ENCODE measurements at regions not wholly inside any gene's neighbourhood (a gene's known extent, or its start where the extent isn't known, plus 50 kb on each side); places are given as distances from the start of the nearest gene placed in this dataset.

- no peaks in the 10 kb centered on the region for H3K4me1 ChIP-seq (ENCODE audit: control insufficient read depth, insufficient read depth, low read length)
- H3K36me3 ChIP-seq (ENCODE audit: control insufficient read depth in 2 of 2, insufficient read depth in 2 of 2, low read length in 2 of 2): no peaks in the 10 kb centered on the region
- no peaks in the 10 kb centered on the region for H3K27me3 ChIP-seq (ENCODE audit: control insufficient read depth in 1 of 2, insufficient read depth in 2 of 2, low read length in 2 of 2)
- H3K4me3 ChIP-seq (ENCODE audit: low read length in 2 of 2): no peak overlapping the region
- no peak overlapping the region for H3K27ac ChIP-seq (ENCODE audit: low read length)
- no peaks in the 10 kb centered on the region for H3K9me3 ChIP-seq (ENCODE audit: control insufficient read depth in 2 of 2, low read length in 2 of 2)
- H3K9ac ChIP-seq (ENCODE audit: low read length in 2 of 2): no peak overlapping the region
Observed at GRCh38 chr3:104452697-104453096, 914.0 kb upstream of the ALCAM start.

GRCh38 chr3:104458657-104459056 lies 908.1 kb upstream of the ALCAM start:
- no peaks in the 10 kb centered on the region for H3K36me3 ChIP-seq (ENCODE audit: control insufficient read depth in 2 of 2, insufficient read depth in 2 of 2, low read length in 2 of 2)
- no peak overlapping the region for H3K4me3 ChIP-seq (ENCODE audit: low read length in 2 of 2)
- H3K9ac ChIP-seq (ENCODE audit: low read length in 2 of 2): no peak overlapping the region
- no peaks in the 10 kb centered on the region for H3K27me3 ChIP-seq (ENCODE audit: control insufficient read depth in 1 of 2, insufficient read depth in 2 of 2, low read length in 2 of 2)
- no peaks in the 10 kb centered on the region for H3K9me3 ChIP-seq (ENCODE audit: control insufficient read depth in 2 of 2, low read length in 2 of 2)
- no peak overlapping the region for H3K27ac ChIP-seq (ENCODE audit: low read length)
- no peaks in the 10 kb centered on the region for H3K4me1 ChIP-seq (ENCODE audit: control insufficient read depth, insufficient read depth, low read length)

- no peaks in the 10 kb centered on the region for H3K27me3 ChIP-seq (ENCODE audit: control insufficient read depth in 1 of 2, insufficient read depth in 2 of 2, low read length in 2 of 2)
- no peaks in the 10 kb centered on the region for H3K4me1 ChIP-seq (ENCODE audit: control insufficient read depth, insufficient read depth, low read length)
- H3K9me3 ChIP-seq (ENCODE audit: control insufficient read depth in 2 of 2, low read length in 2 of 2): no peaks in the 10 kb centered on the region
- no peak overlapping the region for H3K9ac ChIP-seq (ENCODE audit: low read length in 2 of 2)
- no peak overlapping the region for H3K27ac ChIP-seq (ENCODE audit: low read length)
- no peak overlapping the region for H3K4me3 ChIP-seq (ENCODE audit: low read length in 2 of 2)
- no peaks in the 10 kb centered on the region for H3K36me3 ChIP-seq (ENCODE audit: control insufficient read depth in 2 of 2, insufficient read depth in 2 of 2, low read length in 2 of 2)
Observed at GRCh38 chr3:104460477-104461406, 906.0 kb upstream of the ALCAM start.

GRCh38 chr3:104461431-104461830 lies 905.3 kb upstream of the ALCAM start:
- Histone ChIP-seq H3K27ac (ENCODE audit: low read length) (no peak overlapping the region), H3K9me3 (ENCODE audit: control insufficient read depth in 2 of 2, low read length in 2 of 2) (no peaks in the 10 kb centered on the region), H3K36me3 (ENCODE audit: control insufficient read depth in 2 of 2, insufficient read depth in 2 of 2, low read length in 2 of 2) (no peaks in the 10 kb centered on the region), H3K4me3 (ENCODE audit: low read length in 2 of 2) (no peak overlapping the region), H3K9ac (ENCODE audit: low read length in 2 of 2) (no peak overlapping the region), H3K4me1 (ENCODE audit: control insufficient read depth, insufficient read depth, low read length) (no peaks in the 10 kb centered on the region), H3K27me3 (ENCODE audit: control insufficient read depth in 1 of 2, insufficient read depth in 2 of 2, low read length in 2 of 2) (no peaks in the 10 kb centered on the region)

- H3K27me3 ChIP-seq (ENCODE audit: control insufficient read depth in 1 of 2, insufficient read depth in 2 of 2, low read length in 2 of 2): no peaks in the 10 kb centered on the region
- no peaks in the 10 kb centered on the region for H3K4me1 ChIP-seq (ENCODE audit: control insufficient read depth, insufficient read depth, low read length)
- H3K9ac ChIP-seq (ENCODE audit: low read length in 2 of 2): no peak overlapping the region
- no peak overlapping the region for H3K27ac ChIP-seq (ENCODE audit: low read length)
- no peak overlapping the region for H3K4me3 ChIP-seq (ENCODE audit: low read length in 2 of 2)
- H3K36me3 ChIP-seq (ENCODE audit: control insufficient read depth in 2 of 2, insufficient read depth in 2 of 2, low read length in 2 of 2): no peaks in the 10 kb centered on the region
- H3K9me3 ChIP-seq (ENCODE audit: control insufficient read depth in 2 of 2, low read length in 2 of 2): peaks cover 0 to 10% of the 10 kb centered on the region in 2 donors
Observed at GRCh38 chr3:104472221-104472620, 894.5 kb upstream of the ALCAM start.

GRCh38 chr3:104474011-104474410 lies 892.7 kb upstream of the ALCAM start:
- no peaks in the 10 kb centered on the region for H3K36me3 ChIP-seq (ENCODE audit: control insufficient read depth in 2 of 2, insufficient read depth in 2 of 2, low read length in 2 of 2)
- no peak overlapping the region for H3K4me3 ChIP-seq (ENCODE audit: low read length in 2 of 2)
- H3K4me1 ChIP-seq (ENCODE audit: control insufficient read depth, insufficient read depth, low read length): no peaks in the 10 kb centered on the region
- peaks cover 0 to 10% of the 10 kb centered on the region in 2 donors for H3K9me3 ChIP-seq (ENCODE audit: control insufficient read depth in 2 of 2, low read length in 2 of 2)
- no peak overlapping the region for H3K9ac ChIP-seq (ENCODE audit: low read length in 2 of 2)
- no peaks in the 10 kb centered on the region for H3K27me3 ChIP-seq (ENCODE audit: control insufficient read depth in 1 of 2, insufficient read depth in 2 of 2, low read length in 2 of 2)
- H3K27ac ChIP-seq (ENCODE audit: low read length): no peak overlapping the region

DNA sequence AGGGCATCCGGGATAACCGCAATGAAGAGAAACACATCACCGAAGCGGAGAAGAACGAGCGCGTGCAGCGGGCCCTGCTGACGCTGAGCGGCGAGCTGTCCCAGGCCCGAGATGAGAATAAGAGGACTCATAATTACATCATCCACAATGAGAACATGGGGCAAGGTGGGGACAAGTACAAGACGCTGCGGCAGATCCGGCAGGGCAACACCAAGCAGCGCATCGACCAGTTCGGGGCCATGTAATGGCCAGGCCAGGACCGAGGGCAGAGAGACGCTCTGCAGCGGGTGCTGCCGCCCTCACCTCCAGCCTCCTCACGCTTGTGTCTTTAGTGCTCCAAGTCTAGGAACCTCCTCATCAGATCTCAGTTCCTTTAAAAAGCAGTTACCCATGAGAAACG lies 863.7 kb upstream of the ALCAM start:
- H3K27ac ChIP-seq (ENCODE audit: low read length): no peak overlapping the region
- no peaks in the 10 kb centered on the region for H3K27me3 ChIP-seq (ENCODE audit: control insufficient read depth in 1 of 2, insufficient read depth in 2 of 2, low read length in 2 of 2)
- no peaks in the 10 kb centered on the region for H3K36me3 ChIP-seq (ENCODE audit: control insufficient read depth in 2 of 2, insufficient read depth in 2 of 2, low read length in 2 of 2)
- no peaks in the 10 kb centered on the region for H3K4me1 ChIP-seq (ENCODE audit: control insufficient read depth, insufficient read depth, low read length)
- no peaks in the 10 kb centered on the region for H3K9me3 ChIP-seq (ENCODE audit: control insufficient read depth in 2 of 2, low read length in 2 of 2)
- no peak overlapping the region for H3K9ac ChIP-seq (ENCODE audit: low read length in 2 of 2)
- H3K4me3 ChIP-seq (ENCODE audit: low read length in 2 of 2): no peak overlapping the region

- Histone ChIP-seq H3K9ac (ENCODE audit: low read length in 2 of 2) (no peak overlapping the region), H3K36me3 (ENCODE audit: control insufficient read depth in 2 of 2, insufficient read depth in 2 of 2, low read length in 2 of 2) (no peaks in the 10 kb centered on the region), H3K27me3 (ENCODE audit: control insufficient read depth in 1 of 2, insufficient read depth in 2 of 2, low read length in 2 of 2) (no peaks in the 10 kb centered on the region), H3K4me1 (ENCODE audit: control insufficient read depth, insufficient read depth, low read length) (no peaks in the 10 kb centered on the region), H3K27ac (ENCODE audit: low read length) (no peak overlapping the region), H3K9me3 (ENCODE audit: control insufficient read depth in 2 of 2, low read length in 2 of 2) (no peaks in the 10 kb centered on the region), H3K4me3 (ENCODE audit: low read length in 2 of 2) (no peak overlapping the region)
Observed at GRCh38 chr3:104510131-104510849, 856.4 kb upstream of the ALCAM start.

DNA sequence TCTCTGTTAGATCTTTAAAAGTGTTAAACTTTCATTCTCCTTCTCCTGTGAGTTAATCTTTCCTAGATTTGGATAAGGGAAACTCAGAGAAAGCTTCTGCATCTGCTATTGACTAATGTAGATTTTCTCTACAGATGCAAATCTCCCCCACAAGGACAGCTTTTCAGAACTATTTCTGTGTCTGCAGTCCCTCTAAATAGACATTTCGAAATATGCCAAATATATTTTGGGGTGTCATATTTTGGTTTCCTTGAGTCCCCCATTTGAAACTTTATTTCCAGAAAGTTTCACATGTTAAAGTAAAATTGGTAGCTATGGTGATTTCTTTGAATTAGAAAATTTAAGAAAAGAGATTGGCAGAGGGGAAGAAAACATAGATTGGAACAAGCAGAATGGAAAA lies 852.3 kb upstream of the ALCAM start:
- Histone ChIP-seq H3K36me3 (ENCODE audit: control insufficient read depth in 2 of 2, insufficient read depth in 2 of 2, low read length in 2 of 2) (no peaks in the 10 kb centered on the region), H3K9me3 (ENCODE audit: control insufficient read depth in 2 of 2, low read length in 2 of 2) (no peaks in the 10 kb centered on the region), H3K9ac (ENCODE audit: low read length in 2 of 2) (no peak overlapping the region)

GRCh38 chr3:104514776-104515175 lies 851.9 kb upstream of the ALCAM start:
- Histone ChIP-seq H3K4me3 (ENCODE audit: low read length in 2 of 2) (no peak overlapping the region), H3K4me1 (ENCODE audit: control insufficient read depth, insufficient read depth, low read length) (no peaks in the 10 kb centered on the region), H3K9ac (ENCODE audit: low read length in 2 of 2) (no peak overlapping the region), H3K27ac (ENCODE audit: low read length) (no peak overlapping the region), H3K36me3 (ENCODE audit: control insufficient read depth in 2 of 2, insufficient read depth in 2 of 2, low read length in 2 of 2) (no peaks in the 10 kb centered on the region), H3K9me3 (ENCODE audit: control insufficient read depth in 2 of 2, low read length in 2 of 2) (no peaks in the 10 kb centered on the region), H3K27me3 (ENCODE audit: control insufficient read depth in 1 of 2, insufficient read depth in 2 of 2, low read length in 2 of 2) (no peaks in the 10 kb centered on the region)

More for the DNA sequence above, 852.3 kb upstream of the ALCAM start:
- no peaks in the 10 kb centered on the region for H3K27me3 ChIP-seq (ENCODE audit: control insufficient read depth in 1 of 2, insufficient read depth in 2 of 2, low read length in 2 of 2)
- H3K4me1 ChIP-seq (ENCODE audit: control insufficient read depth, insufficient read depth, low read length): no peaks in the 10 kb centered on the region
- no peak overlapping the region for H3K27ac ChIP-seq (ENCODE audit: low read length)
- no peak overlapping the region for H3K4me3 ChIP-seq (ENCODE audit: low read length in 2 of 2)

GRCh38 chr3:104519068-104519467 lies 847.6 kb upstream of the ALCAM start:
- no peaks in the 10 kb centered on the region for H3K27me3 ChIP-seq (ENCODE audit: control insufficient read depth in 1 of 2, insufficient read depth in 2 of 2, low read length in 2 of 2)
- H3K4me1 ChIP-seq (ENCODE audit: control insufficient read depth, insufficient read depth, low read length): no peaks in the 10 kb centered on the region
- H3K9me3 ChIP-seq (ENCODE audit: control insufficient read depth in 2 of 2, low read length in 2 of 2): no peaks in the 10 kb centered on the region
- H3K4me3 ChIP-seq (ENCODE audit: low read length in 2 of 2): no peak overlapping the region
- H3K27ac ChIP-seq (ENCODE audit: low read length): no peak overlapping the region
- H3K9ac ChIP-seq (ENCODE audit: low read length in 2 of 2): no peak overlapping the region
- no peaks in the 10 kb centered on the region for H3K36me3 ChIP-seq (ENCODE audit: control insufficient read depth in 2 of 2, insufficient read depth in 2 of 2, low read length in 2 of 2)
